ENCODE measurements at regions not wholly inside any gene's neighbourhood (a gene's known extent, or its start where the extent isn't known, plus 50 kb on each side); places are given as distances from the start of the nearest gene placed in this dataset.
"Not testable (repeated sequence)": the region's sequence is repeated elsewhere in the genome, so short reads cannot be mapped to it uniquely, and the experiment has no call there.

DNA sequence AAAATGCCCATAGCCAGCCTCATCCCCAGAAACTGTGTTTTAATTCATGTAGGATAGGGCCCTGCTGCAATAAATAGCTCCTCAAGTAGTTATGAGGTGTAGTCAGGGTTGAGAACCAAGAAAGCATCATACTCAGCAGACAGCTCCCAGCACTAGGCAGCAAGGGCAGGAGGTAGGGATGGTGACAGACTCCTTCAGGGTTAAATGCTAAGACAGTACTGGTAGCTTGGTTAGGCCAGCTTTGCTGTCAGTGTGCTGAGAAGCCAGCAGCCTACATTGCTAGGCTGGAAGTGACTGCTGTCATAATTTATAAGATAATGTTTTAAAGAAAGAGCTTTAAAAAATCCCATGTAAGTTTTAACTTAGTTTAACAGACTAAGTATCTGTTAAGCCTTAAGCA lies 113.9 kb upstream of the IMMP2L start:
- peak in 1 of 2 experiments; percentile 20 for DNase-seq

DNA sequence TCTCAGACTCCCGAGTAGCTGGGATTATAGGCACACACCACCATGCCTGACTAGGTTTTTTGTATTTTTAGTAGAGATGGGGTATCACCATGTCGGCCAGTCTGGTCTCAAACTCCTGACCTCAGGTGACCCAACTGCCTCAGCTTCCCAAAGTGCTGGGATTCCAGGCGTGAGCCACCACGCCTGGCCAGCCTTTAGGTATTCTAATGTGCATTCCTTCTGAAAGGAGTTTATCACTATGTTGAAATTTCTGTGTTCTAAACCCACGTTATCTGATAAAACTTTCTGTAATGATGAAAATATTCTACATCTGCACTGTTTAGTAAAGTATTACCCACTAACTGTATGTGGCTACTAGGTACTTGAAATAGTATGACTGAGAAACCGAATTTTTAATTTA lies 110.6 kb upstream of the IMMP2L start:
- DNase-seq: no peak

DNA sequence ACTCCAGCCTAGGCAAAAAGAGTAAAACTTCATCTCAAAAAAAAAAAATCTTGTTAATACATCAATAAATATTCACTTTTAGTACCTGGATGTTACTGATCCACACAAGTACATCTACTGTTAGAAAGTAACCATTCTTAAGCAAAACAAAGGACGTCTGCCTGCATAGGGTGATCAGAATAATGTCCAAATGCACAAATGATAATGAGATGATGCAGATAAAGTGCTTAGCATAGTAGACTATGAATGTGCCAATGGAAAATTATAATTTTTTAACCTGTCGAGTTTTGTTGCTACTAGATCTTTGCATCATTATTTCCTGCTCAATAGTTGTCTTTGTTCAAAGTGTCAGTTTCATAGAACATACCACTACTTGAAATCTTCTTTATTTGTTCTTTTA lies 109.6 kb upstream of the IMMP2L start:
- DNase-seq: no peak

DNA sequence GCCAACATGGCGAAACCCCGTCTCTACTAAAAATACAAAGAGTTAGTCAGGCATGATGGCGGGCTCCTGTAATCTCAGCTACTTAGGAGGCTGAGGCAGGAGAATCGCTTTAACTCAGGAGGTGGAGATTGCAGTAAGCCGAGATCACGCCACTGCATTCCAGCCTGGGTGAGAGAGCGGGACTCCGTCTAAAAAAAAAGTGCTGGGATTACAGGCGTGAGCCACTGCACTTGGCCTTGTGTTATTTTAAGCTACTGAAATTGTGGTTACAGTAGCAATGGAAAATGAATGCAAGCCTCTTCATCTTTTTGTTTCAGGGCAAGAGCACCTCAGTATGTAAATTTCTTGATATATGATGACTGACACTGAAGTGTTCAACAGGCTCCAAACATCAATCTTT lies 106.4 kb upstream of the IMMP2L start:
- DNase-seq: no peak

DNA sequence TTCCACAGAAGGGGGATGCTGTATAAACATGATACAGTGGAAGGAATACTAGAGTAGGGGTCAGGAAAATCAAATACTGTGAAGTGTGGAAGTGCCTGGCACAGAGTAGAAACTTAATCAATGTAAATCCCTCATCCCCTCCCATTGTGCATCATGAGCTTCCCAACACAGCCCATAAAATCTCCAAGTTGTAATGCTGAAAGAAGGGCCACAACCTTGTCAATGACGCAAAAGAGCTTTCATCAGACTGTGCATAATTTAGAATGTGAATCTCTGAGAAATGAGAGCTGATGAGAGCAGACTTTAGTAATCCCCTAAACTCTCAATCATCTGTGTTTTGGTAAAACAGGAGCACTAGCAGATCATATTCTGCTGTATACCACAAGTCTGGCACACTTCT lies 105.2 kb upstream of the IMMP2L start:
- no peak for DNase-seq

DNA sequence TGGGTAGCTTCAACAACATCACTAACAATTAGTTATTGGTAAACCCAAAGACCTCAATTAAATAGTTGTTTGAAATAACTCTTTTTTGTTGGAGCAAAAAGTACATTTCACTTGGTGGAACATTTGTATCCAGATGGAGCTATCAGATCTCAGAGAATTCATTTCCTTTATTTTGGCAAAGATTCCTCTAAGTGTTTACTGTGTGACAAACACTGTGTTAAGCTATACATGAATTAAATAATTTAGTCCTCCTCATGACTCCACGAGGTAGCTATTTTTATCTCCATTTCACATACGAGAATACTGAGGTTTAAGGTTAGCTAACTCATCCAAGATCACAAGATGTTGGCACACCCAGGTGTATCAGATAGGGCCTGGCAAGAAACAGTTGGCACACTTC lies 104.0 kb upstream of the IMMP2L start:
- DNase-seq: no peak

DNA sequence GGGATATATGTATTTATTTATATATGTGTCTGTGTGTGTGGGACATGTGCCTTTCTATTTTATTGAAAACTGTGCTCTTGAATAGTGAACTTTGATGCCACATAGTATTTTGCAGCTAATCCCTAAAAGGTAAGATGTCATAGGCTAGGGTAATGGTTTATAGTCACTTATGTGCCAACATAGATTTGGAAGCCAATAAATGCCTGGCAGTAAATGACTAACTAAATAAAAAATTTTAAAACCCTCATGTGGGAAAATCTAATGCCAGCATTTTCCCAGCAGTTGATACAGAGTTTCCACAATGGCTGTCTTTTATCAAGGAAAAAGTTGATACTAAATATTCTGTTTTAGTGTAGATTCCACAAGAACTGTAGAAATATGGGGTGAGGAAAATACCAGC lies 101.5 kb upstream of the IMMP2L start:
- no peak for DNase-seq

DNA sequence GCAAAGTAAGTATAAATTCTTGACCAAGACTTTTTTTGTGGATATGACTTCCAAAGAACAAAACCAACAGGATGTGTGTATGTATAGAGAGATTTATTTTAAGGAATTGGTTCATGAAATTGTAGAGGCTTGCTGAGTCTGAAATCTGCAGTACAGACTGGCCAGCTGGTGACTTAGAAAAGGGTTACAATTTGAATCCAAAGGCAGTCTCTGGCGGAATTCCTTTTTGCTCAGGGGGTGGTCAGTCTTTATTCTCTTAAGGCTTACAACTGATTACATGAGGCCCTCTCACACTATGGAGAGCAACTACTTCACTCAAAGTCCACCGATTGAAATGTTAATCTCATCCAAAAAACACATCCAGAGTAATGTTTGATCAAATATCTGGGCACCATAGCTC lies 100.1 kb upstream of the IMMP2L start:
- no peak for DNase-seq

DNA sequence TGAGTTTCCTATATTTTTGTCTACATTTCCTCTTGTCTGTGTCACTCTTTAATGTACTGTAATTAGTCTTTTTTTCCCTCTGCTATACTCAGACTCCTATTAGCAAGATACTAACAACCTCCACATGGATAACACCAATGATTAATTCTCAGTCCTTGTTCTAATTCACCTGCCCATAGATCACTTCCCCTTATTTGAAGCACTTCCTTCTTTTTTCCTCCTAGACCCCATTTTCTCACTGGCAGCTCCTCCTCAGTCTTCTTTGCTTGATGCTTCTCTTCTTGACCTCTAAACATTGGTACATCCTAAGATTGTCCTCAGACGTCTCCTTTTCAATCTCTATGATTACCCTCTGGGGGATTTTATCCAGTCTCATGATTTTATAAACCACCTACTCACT lies 98.2 kb upstream of the IMMP2L start:
- no peak for DNase-seq

DNA sequence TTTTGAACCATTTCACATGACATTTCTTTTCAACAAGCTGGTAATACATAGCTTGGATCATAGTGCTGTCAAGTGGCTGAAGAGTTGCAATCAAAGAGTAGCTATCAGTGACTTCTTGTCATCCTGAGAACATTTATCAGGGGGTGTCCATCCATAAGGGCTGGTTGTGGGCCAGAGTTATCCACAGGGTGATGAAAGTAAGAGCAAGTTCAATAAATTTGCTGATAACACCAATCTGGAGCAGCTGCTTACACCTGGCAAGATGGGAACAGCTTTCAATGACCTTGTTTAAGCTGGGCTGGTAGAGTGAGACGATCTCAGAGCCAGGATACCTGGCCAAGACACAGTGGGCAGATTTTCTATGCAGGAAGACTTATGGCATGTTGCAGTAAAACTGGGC lies 96.3 kb upstream of the IMMP2L start:
- no peak for DNase-seq

DNA sequence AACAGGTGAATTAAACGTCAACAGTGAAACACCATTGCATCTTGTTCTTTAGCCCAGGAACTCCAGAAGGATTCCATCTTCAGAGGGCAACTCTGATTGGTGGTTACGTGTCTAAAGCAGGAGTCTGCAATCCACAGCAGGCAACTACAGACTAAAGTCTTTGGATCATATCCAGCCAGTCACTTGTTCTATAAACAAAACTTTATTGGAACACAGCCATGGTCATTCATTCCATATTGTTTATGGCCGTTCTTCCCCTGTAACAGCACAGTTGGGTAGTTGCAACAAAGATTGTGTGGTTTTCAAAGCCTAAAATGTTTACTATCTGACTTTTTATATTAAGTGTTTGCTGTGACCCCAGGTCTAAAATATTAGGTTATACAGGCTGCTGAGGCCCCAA lies 94.7 kb upstream of the IMMP2L start:
- no peak for DNase-seq

DNA sequence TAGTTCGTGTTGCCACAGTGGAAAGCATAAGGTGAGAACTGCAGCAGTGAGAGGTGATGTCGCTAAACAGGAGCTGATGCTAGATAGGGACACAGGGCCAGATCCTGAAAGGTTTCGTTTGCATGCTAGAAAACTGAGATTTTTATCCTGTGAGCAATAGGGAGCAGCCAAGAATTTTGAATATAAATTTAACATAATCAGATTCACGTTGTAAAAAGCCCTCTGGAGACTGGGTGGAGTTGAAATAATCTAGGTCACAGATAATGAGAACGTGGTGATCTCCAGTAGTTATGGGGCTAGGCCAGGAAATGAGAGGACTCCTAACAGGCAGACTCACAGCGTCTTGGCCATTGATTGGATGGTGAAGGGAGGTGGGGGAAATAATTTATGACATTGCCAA lies 92.1 kb upstream of the IMMP2L start:
- no peak for DNase-seq

DNA sequence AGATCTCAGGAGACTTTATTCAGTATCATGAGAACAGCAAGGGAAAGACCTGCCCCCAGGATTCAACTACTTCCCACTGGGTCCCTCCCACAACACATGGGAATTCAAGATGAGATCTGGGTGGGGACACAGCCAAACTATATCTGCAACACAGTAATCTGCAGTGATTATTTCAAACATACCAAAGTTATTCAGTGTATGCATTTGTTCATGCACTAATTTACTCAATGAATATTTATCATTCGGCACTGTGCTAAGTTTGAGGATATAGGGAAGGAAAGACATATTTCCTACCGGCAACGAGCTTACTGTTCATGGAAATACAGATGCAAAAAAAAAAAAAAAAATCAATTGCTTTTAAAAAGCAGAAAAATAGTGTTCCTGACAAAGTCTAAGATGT lies 91.6 kb upstream of the IMMP2L start:
- DNase-seq: no peak

DNA sequence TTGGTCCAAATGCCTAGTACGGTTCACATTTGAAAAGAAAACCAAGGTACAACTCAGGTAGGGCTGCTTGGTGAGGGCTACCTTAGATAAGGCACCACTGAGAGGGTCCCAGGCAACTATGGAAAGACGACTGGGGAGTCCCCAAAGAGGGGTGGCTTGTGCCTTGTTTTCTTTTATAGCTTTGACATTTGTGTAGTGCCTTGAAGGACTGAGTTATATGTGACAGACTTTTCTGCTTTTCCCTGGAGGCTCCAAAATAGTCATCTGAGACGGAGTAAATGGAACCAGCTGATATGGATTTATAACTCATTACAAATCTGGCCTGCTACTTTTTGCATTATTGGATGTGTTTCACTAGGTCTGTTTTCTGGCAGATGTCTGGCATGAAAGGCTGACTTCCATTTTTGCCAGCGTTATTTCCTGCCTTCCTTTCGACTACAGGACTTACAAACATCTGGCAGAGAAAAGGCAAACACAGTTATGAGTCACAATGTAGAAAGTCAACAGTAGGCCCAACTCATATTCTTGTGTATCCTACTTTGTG lies 88.2 kb upstream of the IMMP2L start:
- no peak for DNase-seq

DNA sequence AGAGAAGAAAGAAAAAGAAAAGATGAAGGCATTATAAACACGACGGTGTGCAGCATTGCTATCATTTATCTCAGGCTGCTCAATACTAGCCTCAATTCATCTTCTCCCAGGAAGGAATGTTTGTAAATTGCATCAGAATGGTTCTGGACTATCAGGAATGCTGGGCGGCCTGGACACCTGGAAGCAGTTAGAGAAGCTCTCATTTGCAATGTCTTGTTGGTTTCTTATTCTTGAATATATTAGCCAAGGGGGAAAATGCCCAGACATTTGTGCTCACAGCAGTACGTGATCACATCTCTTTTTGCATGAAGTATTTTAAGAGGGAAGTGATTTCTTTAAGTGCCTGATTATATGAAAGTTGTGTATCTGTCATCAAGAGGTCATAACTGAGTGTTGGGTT lies 85.6 kb upstream of the IMMP2L start:
- DNase-seq: no peak

DNA sequence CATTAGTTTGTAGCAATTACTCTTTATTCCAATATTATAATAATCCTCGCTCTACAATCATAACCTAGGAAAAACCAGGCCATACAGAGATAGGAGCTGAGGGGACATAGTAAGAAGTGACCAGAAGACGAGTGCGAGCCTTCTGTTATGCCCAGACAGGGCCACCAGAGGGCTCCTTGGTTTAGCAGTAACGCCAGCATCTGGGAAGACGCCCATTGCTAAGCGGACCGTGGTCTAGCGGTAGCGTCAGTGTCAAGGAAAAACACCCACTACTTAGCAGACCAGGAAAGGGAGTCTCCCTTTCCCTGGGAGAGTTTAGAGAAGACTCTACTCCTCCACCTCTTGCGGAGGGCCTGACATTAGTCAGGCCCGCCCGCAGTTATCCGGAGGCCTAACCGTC lies 82.3 kb upstream of the IMMP2L start:
- not testable (repeated sequence) for DNase-seq

DNA sequence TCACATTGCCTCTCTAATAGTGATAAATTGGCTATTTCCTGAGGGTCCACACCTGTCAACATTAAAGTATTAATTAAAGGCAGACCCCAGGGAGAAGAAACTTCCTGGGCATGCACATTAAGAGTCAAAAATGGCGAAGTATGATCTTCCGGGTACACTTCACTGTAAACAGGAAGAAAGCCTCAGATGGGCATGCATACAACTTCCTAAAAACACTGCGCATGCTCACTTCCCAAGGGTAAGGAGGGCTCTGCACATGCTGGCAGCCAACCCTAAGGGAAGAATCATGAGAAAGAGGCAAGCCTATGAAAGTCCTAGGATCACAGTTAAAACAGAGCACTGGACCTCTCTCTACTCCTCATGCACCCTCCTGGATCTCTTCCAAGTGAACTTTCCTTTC lies 80.1 kb upstream of the IMMP2L start:
- DNase-seq: no peak

DNA sequence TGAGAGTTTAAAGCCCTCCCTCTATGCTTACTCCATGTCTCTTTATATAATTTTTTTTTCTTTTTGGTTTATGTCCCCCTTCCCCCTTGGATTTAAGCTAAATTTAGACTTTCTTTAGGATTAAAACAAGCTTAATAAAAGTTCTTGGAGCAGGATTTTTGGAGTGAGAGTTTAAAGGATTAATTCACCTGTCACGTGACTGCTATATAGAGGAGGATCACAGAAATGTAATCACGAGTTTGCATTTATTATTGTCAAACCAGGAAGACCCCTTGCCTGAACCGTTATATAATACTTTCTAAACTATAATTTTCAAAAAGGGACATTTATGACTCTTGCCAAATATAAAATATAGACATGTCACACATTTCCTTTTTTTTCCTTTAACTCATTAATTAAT lies 78.1 kb upstream of the IMMP2L start:
- DNase-seq: no peak

DNA sequence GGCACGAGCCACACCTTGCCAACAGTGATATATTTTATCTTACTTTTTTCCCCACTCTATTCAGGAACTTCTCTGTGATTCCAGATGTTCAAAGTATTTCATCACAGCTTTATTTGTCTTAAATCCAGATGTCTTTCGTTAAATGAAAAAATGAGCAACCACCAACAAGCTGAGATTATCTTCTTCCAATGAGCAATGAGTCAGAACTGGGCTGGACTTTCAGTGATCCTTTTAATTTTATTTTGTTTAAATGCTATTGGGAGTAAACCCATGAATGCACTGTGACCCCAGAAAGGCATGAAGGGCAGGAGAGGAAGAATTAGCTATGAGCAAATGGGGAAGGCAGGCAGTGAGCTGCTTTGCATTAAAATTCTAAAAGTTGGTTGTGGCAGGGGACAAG lies 77.6 kb upstream of the IMMP2L start:
- no peak for DNase-seq

DNA sequence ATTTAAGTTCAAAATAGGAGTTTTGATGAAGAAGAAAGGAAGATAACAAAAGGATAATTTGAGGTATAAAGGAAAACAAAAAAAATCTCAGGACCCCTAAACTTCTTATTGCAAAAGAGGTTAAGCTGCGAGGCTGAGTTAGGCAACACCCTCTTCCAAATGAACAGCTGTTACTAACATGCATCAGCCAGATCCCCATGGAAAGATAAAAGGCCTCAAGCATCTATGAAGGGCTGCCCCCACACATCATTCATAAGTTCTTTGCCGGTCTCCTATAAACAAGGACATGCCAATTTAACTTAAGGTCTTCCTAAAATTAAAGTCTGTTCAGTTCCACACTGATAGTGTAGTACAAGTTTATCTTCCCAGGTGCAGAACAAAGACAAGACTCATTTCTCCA lies 75.8 kb upstream of the IMMP2L start:
- peak; percentile 43 to 72 for DNase-seq

DNA sequence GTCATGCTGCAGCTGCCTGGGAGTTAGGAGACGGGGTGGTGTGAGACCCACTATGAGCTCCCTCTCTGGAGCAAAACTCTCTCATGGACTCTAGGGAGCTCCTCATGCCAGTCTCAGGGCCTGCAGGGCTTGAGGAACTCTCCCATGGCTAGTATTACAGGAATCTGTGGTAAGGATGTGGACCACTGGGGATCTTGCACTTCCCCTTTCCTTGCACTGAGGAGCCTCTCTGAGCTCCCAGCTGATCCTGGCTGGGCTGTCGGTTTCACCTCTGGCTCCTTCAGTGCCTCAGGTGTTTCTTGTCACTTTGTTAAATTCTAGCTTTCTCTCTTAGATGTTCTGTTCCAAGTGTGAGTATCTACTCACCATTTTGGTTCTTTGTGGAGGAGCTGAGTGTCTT lies 71.6 kb upstream of the IMMP2L start:
- no peak for DNase-seq

DNA sequence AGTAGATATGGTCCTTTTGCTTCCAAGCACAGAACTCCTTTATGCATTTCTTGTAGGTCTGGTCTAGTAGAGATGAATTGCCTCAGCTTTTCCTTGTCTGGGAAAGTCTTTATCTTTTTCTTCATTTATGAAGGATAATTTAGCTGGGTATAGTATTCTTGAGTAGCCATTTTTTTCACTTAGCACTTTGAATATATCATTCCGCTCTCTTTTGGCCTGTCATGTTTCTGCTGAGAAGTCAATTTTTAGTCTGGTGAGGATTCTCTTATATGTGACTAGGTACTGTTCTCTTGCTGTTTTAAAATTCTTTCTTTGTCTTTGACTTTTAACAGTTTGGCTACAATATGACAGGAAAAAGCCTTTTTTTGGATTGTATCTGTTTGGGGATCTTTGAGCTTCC lies 68.6 kb upstream of the IMMP2L start:
- DNase-seq: no peak

DNA sequence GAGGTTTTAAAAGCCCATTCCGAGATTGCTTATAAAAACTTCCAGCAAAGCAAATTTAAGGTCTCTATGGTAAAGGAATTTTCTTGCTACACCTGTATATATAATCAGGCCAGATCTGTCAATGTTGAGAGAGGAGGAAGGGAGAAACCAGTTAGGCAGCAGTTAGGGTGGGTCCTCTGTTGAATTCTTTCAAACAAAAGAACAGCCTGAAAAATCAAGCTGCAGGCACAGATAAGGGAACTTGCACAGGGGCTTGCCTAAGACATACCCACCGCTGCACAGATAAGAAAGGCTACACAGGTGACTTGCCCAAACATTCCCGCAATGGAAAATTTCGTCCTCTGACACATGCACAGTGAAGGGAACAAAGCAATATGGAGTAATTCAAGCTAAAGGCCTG lies 59.8 kb upstream of the IMMP2L start:
- no peak for DNase-seq

Data from NCI-H524 (cell line).